ENCODE measurements at regions not wholly inside any gene's neighbourhood (a gene's known extent, or its start where the extent isn't known, plus 50 kb on each side); places are given as distances from the start of the nearest gene placed in this dataset.
A peak's percentile ranks its signal among the peaks of the same experiment; 100 is the strongest.
"Not testable (repeated sequence)": the region's sequence is repeated elsewhere in the genome, so short reads cannot be mapped to it uniquely, and the experiment has no call there.

DNA sequence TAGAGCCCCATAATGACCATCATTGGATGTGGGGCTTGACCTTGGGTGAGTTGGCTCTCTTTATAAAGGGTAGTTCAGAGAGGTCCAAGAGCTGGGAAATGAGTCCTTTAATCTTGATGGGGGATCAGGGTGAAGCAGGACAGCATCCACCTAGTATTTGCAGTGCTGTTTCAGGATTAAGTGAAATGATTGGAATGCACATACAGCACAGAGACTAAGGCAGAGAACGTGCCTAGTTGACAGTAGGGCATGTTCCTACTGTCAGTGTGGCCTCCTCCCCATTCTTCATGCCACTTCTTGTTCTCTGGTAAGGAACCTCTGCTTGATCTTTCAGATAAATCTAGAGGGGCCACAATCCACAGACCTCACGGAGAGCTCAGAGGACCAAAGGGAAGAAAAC is 78.9 kb downstream of the TRIM43 start:
- TF ChIP-seq, protein P1, sequence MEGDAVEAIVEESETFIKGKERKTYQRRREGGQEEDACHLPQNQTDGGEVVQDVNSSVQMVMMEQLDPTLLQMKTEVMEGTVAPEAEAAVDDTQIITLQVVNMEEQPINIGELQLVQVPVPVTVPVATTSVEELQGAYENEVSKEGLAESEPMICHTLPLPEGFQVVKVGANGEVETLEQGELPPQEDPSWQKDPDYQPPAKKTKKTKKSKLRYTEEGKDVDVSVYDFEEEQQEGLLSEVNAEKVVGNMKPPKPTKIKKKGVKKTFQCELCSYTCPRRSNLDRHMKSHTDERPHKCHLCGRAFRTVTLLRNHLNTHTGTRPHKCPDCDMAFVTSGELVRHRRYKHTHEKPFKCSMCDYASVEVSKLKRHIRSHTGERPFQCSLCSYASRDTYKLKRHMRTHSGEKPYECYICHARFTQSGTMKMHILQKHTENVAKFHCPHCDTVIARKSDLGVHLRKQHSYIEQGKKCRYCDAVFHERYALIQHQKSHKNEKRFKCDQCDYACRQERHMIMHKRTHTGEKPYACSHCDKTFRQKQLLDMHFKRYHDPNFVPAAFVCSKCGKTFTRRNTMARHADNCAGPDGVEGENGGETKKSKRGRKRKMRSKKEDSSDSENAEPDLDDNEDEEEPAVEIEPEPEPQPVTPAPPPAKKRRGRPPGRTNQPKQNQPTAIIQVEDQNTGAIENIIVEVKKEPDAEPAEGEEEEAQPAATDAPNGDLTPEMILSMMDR (IDR thresholded peaks at IDR 0.05): no peak
- H3K4me3 ChIP-seq: no peak overlapping the region
- DNase-seq (ENCODE audit: low spot score): no peak
- no peak overlapping the region for H3K27ac ChIP-seq

GRCh38 chr2:95671171-95671570 is 79.4 kb downstream of the TRIM43 start:
- not testable (repeated sequence) for DNase-seq (ENCODE audit: low spot score); H3K27ac ChIP-seq; H3K4me3 ChIP-seq

- DNase-seq (ENCODE audit: low spot score); H3K27ac ChIP-seq; H3K4me3 ChIP-seq: not testable (repeated sequence)
These were observed 80.2 kb downstream of the TRIM43 start for GRCh38 chr2:95671992-95672391.

DNA sequence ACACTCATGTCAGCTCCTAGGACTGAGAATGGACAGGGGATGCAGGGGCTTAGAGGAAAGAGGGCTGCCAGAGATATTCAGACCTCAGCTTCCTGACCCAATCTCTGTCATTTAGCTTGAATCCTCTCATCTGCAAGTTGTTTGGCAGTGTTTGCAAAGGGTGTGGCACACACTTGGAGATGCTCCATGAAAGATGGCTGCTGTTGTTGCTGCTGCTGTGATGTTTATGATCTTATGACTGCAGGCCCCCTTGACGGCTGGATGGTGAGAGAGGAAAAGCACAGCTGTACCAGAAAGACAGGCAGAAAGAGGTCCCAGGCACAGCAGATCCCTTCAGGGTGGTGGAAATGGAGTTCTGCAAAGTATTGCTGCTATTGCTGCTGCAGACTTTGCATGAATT is 80.7 kb downstream of the TRIM43 start:
- H3K27ac ChIP-seq; DNase-seq (ENCODE audit: low spot score): not testable (repeated sequence)

DNA sequence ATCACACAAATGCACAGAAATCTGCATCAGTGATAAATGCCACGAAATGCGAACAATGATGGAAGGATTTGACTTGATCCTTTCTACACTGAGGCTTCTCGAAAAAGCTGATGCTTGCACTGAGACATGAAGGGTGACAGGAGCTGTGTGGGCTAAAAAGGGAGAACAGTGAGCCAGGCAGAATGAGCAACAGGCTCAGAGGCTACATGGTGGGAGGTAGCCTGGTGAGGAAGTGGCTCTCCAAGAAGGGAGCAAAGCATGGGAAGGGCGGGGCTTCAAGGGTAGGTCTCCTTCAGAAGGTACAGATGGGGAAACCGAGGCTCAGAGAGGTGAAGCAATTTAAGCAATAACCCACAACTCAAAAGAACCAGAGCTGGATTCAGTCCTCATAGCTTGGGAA is 82.4 kb downstream of the TRIM43 start:
- DNase-seq (ENCODE audit: low spot score): no peak
- TF ChIP-seq, protein P1 (IDR thresholded peaks at IDR 0.05): no peak
- no peak overlapping the region for H3K4me3 ChIP-seq
- H3K27ac ChIP-seq: no peak overlapping the region

More for the DNA sequence above, 80.7 kb downstream of the TRIM43 start:
- not testable (repeated sequence) for H3K4me3 ChIP-seq

- not testable (repeated sequence) for H3K27ac ChIP-seq; DNase-seq (ENCODE audit: low spot score); H3K4me3 ChIP-seq
These were observed 84.8 kb downstream of the TRIM43 start for GRCh38 chr2:95676573-95676972.

GRCh38 chr2:95677346-95677745 is 85.5 kb downstream of the TRIM43 start:
- no peak overlapping the region for H3K4me3 ChIP-seq
- TF ChIP-seq, protein P1 (IDR thresholded peaks at IDR 0.05): no peak
- no peak for DNase-seq (ENCODE audit: low spot score)
- no peak overlapping the region for H3K27ac ChIP-seq

GRCh38 chr2:95677833-95678232 is 86.0 kb downstream of the TRIM43 start:
- DNase-seq (ENCODE audit: low spot score); H3K27ac ChIP-seq; H3K4me3 ChIP-seq: not testable (repeated sequence)

GRCh38 chr2:95681158-95681557 is 89.4 kb downstream of the TRIM43 start:
- peak overlapping the region in 1 of 2 donors; percentile 22 for H3K27ac ChIP-seq
- DNase-seq (ENCODE audit: low spot score); H3K4me3 ChIP-seq: not testable (repeated sequence)

DNA sequence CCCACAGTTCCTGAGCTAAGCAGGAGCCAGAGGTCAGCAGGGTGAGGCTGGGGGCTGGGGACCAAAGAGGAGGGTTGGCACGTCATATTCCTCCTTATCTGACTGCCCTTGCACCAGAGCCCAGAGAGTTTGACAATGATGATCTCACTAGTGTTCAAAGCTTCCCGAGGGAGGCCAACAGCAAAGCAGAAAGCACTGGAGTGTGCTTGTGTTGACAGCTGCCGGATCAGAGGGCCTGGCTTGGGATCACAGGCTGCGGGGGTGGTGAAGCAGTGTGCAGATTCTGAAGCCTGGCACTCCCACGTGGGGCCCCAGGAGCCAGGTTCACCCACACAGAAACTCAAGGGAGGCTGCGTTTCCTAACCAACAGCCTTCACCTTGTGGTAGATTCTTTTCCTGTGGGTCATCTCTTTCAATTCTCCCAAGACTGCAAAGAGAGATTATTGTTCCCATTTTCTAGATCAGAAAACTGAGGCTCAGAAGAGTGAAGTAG is 89.8 kb downstream of the TRIM43 start:
- not testable (repeated sequence) for DNase-seq (ENCODE audit: low spot score)
- H3K27ac ChIP-seq: peak overlapping the region in 1 of 2 donors; percentile 22

DNA sequence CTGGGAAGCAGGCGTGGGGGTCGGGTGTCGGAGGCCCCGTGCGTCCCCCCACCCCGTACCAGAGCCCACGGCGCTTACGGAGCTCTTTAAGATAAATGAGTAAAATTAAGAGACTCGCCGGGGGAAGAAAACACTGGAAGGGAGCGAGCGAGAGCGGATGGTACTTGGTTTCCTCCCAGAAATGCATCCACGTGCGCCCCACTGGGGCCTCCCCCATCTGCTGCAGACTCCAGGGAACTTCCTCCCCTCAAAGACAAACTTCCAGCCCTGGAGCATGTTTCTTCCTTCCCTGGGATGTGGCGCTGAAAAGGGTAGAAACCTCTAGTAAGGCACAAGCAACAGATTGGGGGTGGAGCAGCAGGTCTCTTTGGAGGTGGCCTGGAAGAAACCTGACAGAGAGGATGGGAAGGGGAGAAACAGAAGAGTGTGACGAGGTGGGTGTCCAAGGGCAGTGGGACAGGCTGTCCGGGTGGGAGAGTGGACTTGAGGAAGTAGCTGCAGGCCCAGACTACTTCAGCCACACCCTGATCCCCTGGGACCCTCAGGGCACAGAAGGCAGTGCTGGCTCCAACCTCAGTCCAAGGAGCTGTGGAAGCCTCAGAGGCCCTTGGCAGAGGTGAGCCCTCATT is 91.2 kb downstream of the TRIM43 start:
- H3K4me3 ChIP-seq: peak overlapping the region; percentile 61
- not testable (repeated sequence) for DNase-seq (ENCODE audit: low spot score)
- H3K27ac ChIP-seq: peak overlapping the region in 1 of 2 donors; percentile 76

More for the DNA sequence above, 89.8 kb downstream of the TRIM43 start:
- not testable (repeated sequence) for H3K4me3 ChIP-seq

Measured in coronary artery (tissue), 2 donors.